ENCODE measurements at regions not wholly inside any gene's neighbourhood (a gene's known extent, or its start where the extent isn't known, plus 50 kb on each side); places are given as distances from the start of the nearest gene placed in this dataset.

DNA sequence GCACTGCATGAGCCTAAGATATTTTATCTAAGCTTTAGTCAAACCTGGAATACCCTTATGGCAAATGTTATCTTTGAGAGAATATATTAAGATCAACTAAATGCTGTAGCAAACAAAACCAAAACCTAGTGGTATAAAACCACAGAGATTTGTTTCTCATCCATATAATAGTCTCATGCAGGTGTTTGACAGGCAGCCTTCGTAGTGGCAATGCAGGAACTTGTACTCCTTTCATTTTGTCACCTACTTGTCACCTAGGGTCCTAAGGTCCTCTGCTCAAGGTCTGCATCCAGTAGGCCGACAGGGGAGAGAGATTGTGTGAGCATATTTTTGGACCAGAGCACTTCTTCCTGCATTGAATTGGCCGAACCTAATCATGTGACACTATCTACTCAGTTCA is 352.6 kb downstream of the GPR37 start:
- 3% methylated on average over 3 of the region's 3 CpGs for WGBS (ENCODE audit: low lambda C conversion rate)
- DNase-seq (ENCODE audit: low spot score) (no peak), ATAC-seq (no peak), FAIRE-seq (no peak)
- Histone ChIP-seq H3K4me1 (ENCODE audit: insufficient read depth, low read length) (no peaks in the 10 kb centered on the region), H3K27ac (ENCODE audit: extremely low read length, insufficient read depth, low read length) (no peak overlapping the region), H3K4me3 (replicated peaks in 1 of 3; ENCODE audit: insufficient read depth in 1 of 3, low read depth in 2 of 3, low read length in 3 of 3) (no peak overlapping the region), H3K4me2 (ENCODE audit: low read depth, low read length) (no peak overlapping the region), H4K20me1 (ENCODE audit: insufficient read depth, low read length) (no peaks in the 10 kb centered on the region), H3K79me2 (ENCODE audit: insufficient read depth, low read length) (no peaks in the 10 kb centered on the region), H3K36me3 (replicated peaks in 1 of 2; ENCODE audit: control insufficient read depth in 1 of 2, insufficient read depth in 2 of 2, low read length in 2 of 2) (no peaks in the 10 kb centered on the region), H3K9me3 (ENCODE audit: low read length) (no peaks in the 10 kb centered on the region), H2AFZ (ENCODE audit: low read length) (no peak overlapping the region), H3K27me3 (ENCODE audit: control insufficient read depth in 1 of 2, insufficient read depth in 2 of 2, low read length in 2 of 2) (no peaks in the 10 kb centered on the region; a peak in 1 of 5 replicates), H3K9ac (ENCODE audit: insufficient read depth, low read depth, low read length) (no peak overlapping the region)
- ChIA-PET CTCF (ENCODE audit: low intra/inter-chr PET ratio, low total read pairs) (no interaction called here), POLR2A (no interaction called here)
- intact Hi-C loops (cut with micrococcal nuclease; ENCODE audit: unreplicated experiment): no loop called here
- no peak for TF ChIP-seq ZNF24 (IDR thresholded peaks at IDR 0.05)
- no peak for TF ChIP-seq ZNF577 (CRISPR knock-in tag; IDR thresholded peaks at IDR 0.05; ENCODE audit: borderline replicate concordance, low read depth)
- no peak for TF ChIP-seq ZZZ3 (CRISPR knock-in tag; IDR thresholded peaks at IDR 0.05; ENCODE audit: borderline replicate concordance)
- TF ChIP-seq BRD4 (CRISPR knock-in tag; IDR thresholded peaks at IDR 0.05): no peak
- TF ChIP-seq, protein P1, sequence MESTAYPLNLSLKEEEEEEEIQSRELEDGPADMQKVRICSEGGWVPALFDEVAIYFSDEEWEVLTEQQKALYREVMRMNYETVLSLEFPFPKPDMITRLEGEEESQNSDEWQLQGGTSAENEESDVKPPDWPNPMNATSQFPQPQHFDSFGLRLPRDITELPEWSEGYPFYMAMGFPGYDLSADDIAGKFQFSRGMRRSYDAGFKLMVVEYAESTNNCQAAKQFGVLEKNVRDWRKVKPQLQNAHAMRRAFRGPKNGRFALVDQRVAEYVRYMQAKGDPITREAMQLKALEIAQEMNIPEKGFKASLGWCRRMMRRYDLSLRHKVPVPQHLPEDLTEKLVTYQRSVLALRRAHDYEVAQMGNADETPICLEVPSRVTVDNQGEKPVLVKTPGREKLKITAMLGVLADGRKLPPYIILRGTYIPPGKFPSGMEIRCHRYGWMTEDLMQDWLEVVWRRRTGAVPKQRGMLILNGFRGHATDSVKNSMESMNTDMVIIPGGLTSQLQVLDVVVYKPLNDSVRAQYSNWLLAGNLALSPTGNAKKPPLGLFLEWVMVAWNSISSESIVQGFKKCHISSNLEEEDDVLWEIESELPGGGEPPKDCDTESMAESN (CRISPR knock-in tag; conservative IDR thresholded peaks at IDR 0.05): no peak
- no peak for TF ChIP-seq PRPF4 (IDR thresholded peaks at IDR 0.05; ENCODE audit: low read depth, low read length, poor library complexity, severe bottlenecking)
- no peak for TF ChIP-seq ZNF572 (CRISPR knock-in tag; IDR thresholded peaks at IDR 0.05)
- no peak for TF ChIP-seq RNF2 (conservative IDR thresholded peaks at IDR 0.05; ENCODE audit: low read depth)
- TF ChIP-seq, protein P2, sequence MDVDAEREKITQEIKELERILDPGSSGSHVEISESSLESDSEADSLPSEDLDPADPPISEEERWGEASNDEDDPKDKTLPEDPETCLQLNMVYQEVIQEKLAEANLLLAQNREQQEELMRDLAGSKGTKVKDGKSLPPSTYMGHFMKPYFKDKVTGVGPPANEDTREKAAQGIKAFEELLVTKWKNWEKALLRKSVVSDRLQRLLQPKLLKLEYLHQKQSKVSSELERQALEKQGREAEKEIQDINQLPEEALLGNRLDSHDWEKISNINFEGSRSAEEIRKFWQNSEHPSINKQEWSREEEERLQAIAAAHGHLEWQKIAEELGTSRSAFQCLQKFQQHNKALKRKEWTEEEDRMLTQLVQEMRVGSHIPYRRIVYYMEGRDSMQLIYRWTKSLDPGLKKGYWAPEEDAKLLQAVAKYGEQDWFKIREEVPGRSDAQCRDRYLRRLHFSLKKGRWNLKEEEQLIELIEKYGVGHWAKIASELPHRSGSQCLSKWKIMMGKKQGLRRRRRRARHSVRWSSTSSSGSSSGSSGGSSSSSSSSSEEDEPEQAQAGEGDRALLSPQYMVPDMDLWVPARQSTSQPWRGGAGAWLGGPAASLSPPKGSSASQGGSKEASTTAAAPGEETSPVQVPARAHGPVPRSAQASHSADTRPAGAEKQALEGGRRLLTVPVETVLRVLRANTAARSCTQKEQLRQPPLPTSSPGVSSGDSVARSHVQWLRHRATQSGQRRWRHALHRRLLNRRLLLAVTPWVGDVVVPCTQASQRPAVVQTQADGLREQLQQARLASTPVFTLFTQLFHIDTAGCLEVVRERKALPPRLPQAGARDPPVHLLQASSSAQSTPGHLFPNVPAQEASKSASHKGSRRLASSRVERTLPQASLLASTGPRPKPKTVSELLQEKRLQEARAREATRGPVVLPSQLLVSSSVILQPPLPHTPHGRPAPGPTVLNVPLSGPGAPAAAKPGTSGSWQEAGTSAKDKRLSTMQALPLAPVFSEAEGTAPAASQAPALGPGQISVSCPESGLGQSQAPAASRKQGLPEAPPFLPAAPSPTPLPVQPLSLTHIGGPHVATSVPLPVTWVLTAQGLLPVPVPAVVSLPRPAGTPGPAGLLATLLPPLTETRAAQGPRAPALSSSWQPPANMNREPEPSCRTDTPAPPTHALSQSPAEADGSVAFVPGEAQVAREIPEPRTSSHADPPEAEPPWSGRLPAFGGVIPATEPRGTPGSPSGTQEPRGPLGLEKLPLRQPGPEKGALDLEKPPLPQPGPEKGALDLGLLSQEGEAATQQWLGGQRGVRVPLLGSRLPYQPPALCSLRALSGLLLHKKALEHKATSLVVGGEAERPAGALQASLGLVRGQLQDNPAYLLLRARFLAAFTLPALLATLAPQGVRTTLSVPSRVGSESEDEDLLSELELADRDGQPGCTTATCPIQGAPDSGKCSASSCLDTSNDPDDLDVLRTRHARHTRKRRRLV (CRISPR knock-in tag; IDR thresholded peaks at IDR 0.05): no peak
- TF ChIP-seq MATR3 (CRISPR knock-in tag; IDR thresholded peaks at IDR 0.05): no peak
- TF ChIP-seq ZSCAN20 (CRISPR knock-in tag; IDR thresholded peaks at IDR 0.05; ENCODE audit: borderline replicate concordance): no peak
- no peak for TF ChIP-seq ATF7-NPFF (CRISPR knock-in tag; IDR thresholded peaks at IDR 0.05; ENCODE audit: low read depth)
- TF ChIP-seq ZNF274 (CRISPR knock-in tag; IDR thresholded peaks at IDR 0.05): no peak
- TF ChIP-seq SALL1 (CRISPR knock-in tag; IDR thresholded peaks at IDR 0.05): no peak
- TF ChIP-seq ZNF850 (CRISPR knock-in tag; conservative IDR thresholded peaks at IDR 0.05): no peak
- TF ChIP-seq ZNF296 (CRISPR knock-in tag; conservative IDR thresholded peaks at IDR 0.05): no peak
- TF ChIP-seq ZKSCAN1 (IDR thresholded peaks at IDR 0.05; ENCODE audit: low read length): no peak
- BruUV-seq (replicated peaks): no TSS peak
- in situ Hi-C loops (cut with HindIII; ENCODE audit: extremely low pct_ligation_motif_present, low pct_unique_long_range_greater_than_20kb): no loop called here
